HG02885 (cell line): ENCODE measurements at regions not wholly inside any gene's neighbourhood (a gene's known extent, or its start where the extent isn't known, plus 50 kb on each side); places are given as distances from the start of the nearest gene placed in this dataset.
"Not testable (repeated sequence)": the region's sequence is repeated elsewhere in the genome, so short reads cannot be mapped to it uniquely, and the experiment has no call there.

Source experiments
- ATAC-seq: cut with Tn5 transposase; IDR thresholded peaks from one replicate; pipeline ENCODE4 v1.9.1; 2021; ENCODE audit warnings: mild to moderate bottlenecking; ENCODE audit not compliant: unreplicated experiment, poor library complexity

DNA sequence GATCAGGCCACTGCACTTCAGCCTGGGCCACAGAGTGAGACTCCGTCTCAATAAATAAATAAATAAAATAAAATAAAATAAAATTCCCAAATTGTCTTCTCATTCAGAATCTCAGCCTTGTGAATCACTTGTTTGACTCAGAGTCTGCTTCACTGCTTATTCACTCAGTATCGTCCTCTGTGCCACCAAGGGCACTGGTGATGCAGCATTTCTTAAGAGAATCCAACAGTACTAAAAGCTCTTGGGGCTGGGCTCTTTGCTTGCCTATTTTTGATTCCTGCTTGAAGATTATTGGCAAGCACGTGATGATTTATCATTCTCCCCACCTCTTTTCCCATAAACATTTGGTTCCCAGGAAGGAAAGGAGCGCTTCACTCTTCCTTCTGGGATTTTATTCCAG is 54.8 kb upstream of the HMGB1 start:
- no peak for ATAC-seq

DNA sequence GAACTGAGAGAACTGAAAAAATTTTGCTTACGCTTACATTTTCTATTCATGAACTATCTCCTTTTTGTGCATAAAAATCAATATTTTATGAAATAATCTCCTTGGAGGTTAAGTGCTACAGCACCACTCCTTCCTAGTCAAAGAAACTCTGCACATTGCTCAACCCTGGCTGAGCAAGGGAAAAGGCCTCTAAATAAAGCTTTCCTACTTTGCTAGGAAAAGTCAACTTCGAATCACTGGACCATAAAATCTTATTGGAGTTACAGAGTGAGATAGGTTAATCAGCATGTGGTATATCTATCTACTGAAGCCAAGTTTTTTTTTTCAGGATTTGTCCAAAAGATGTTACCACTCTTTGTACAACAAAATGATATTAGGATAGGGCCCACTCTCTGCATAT is 57.5 kb upstream of the HMGB1 start:
- ATAC-seq: no peak

DNA sequence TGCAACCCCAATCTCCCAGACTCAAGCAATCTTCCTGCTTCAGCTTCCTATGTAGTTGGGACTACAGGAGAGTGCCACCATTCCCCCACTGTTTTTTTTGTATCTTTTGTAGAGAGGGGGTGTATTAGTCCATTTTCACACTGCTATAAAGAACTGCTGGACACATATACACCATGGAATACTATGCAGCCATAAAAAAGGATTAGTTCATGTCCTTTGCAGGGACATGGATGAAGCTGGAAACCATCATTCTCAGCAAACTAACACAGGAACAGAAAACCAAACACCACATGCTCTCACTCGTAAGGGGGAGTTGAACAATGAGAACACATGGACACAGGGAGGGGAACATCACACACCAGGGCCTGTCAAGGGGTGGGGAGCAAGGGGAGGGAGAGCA is 58.1 kb upstream of the HMGB1 start:
- not testable (repeated sequence) for ATAC-seq

DNA sequence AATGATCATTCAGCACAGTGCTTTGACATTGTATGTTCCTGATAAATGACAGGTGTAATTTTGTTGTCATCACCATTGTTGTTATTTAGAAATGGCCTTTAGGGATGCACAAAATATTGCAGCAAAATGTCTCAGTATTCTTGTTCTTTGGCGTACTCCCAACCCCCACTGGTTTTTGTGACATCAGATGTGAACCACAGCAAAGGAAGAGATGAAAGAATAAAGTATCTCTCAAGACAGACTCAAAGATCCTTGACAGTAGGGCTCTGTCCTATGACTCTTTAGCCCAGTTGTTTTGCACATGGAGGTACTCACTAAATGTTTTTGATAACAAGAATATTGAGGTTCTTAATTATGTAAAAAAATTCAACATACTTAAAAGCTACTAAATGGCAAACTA is 59.5 kb upstream of the HMGB1 start:
- ATAC-seq: not testable (repeated sequence)

DNA sequence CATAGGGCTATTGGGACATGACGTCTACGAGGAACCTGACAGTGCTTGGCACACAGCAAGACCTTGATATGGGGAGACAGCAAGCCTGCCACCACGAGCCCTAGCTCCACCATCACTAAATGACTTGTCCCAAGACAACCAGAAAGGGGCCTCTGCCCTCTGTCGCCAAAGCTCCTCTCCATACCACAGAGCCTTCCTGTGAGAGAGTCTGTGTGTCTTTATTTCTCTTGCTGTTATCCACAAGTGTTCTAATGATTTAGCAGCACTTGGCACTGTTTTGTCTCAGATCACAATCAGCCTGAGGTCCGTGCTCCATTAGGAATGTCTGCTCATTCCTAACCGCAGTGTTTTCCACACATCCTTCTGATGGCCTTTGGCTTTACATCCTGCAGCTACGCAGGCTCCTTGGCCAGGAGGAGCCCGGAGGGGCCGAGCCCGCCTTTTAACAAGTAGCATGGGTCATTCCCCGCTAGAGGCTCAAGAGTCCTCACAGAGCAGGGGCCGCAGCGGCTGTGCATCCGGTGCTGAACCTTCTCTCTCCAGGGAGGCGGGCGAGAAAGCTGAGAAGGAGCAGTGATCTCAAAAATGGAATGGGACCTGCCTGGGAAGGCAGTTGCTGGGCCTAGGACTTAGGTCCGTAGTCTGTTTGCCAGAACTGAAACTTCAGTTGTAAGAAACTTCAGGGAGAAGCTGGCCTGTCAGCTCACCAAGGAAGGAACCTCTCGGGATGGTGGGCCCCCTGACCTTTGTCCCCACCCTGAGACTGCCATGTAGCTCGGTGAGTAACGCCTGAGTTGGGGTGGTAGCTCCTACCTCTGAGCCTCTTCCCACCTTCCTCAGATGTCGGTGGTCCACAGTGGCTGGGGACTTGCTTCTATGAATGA is 61.1 kb upstream of the HMGB1 start:
- ATAC-seq: no peak

DNA sequence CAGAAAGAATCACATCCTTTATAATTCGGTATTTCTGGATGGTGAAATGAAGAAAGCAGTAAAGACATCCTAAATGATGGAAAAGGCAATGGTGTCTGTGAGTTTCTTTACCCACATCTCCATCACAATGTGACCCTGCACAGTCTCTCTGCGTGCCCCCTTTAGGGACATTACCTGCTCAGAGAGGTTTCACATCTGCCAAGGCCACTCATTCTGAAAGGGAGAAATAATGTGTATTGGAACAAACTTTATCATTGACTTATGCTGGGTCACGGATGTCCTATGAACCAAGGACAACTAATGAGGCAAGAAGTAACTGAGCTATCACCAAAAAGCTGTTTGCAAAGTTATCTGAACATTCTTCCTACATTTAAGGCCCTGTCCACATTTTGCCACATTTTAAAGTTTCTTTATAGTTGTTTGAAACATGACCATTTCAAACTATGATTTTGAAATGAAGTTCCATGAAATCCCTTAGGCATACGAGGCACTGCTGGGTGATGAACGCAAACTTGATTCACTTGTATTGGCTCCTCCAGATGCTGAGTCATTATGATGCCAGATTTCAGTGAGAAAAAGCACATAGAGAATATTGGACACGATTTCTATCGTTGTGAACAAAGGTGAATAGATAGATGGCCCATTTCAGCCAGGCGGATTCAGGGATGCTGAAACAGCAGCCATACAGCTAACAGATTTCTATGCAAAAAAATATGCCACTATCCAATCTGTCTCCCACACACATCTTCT is 63.5 kb upstream of the HMGB1 start:
- peak; percentile 73 for ATAC-seq

DNA sequence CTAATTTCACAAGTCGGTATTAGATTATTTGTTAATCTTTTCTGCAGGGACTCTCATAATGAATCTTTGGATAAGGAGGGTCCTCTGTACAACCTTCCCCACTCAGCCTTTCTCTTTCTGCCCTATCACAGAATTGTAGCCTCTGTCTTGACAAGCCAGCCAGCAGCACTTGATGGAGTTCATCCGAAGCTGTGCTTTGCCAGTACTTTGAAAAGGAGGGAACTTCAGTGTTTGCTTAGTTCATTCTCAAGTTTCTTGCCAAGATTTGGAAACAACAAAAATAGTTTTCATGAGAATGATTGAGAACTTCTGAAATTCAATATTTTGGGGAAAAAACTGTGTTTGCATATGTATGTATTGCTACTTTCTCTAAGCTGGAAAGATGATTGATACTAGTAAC is 69.3 kb upstream of the HMGB1 start:
- ATAC-seq: no peak

DNA sequence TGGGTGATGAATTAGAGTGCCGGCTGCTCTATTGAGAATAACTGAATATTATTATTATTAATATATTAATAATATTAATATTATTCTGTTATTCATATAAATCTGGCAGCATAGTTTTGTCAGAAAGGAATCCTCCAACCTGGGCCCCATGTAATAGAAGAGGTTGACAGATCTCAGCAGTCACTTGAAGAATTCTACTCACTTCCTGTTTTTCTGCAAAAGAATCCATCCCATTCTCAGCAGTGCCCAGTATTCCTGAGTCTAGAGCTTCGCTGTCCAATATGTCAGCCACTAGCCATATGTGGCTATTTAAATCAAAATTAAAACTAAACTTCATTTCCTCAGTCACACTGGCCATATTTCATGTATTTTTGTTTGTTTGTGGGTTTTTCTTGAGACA is 72.4 kb upstream of the USPL1 start:
- ATAC-seq: no peak

DNA sequence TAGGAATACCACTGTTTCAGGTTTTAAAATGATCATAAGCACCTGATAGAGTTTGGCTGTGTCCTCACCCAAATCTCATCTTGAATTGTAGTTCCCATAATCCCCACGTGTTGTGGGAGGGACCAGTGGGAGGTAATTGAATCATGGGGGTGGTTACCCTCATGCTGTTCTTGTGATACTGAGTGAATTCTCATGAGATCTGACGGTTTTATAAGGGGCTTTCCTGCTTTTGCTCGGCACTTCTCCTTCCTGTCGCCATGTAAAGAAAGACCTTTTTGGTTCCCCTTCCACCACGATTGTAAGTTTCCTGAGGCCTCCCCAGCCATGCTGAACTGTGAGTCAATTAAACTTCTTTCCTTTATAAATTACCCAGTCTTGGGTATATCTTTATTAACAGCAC is 69.7 kb upstream of the USPL1 start:
- not testable (repeated sequence) for ATAC-seq

DNA sequence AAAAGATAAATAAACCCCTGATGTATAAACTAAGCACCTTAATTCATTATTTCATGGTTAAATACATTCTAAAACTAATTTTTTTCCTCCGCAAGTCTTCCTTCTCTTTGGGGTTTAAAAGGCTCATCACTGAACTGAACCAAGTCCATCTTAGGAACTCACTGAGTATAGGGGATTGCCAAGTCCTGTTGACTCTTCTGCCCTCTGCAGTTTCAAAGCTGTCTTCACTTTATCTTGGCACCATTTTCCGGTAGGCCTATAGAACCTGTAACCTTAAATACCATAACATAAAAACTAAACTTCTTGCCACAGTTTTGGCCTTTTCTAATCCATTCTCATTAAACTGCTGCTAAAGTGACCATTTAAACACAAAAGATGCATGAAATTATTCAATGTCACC is 66.5 kb upstream of the USPL1 start:
- ATAC-seq: peak; percentile 50

DNA sequence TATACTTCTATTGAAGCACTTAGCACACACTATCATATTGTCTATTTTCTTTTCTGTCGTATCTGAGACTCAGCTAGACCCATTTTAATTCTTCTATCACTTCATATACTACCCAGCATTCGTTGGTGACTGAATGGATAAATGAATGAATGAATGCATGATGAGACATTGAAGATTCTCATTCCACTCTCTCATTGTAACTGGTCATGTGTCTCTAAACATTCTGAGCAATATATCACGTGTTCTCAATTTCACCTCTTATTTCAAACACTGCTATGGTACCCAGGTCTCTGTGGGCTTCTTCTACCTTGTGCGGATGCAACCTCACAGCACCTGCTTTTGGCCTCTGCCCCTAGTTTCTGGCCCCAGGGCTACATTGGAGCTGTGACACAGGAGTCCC is 65.2 kb upstream of the USPL1 start:
- no peak for ATAC-seq

DNA sequence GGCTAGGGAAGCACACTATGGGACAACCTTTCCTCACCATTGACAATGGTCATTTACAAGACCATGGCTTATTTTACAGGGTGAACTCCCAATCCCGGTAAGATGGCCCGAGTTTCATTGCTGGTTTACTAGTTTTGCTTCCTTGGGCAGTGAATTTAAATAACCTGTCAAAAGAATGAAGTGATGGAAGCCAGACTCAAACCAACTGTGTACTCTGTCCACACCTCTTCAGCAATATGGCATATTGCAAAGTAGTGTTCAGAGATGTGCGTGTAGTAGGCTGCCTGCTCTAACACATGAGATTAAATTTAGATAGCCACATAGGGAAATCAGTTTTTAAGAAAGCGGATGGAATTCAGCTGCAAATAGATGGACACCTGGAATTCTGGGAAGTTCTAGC is 58.4 kb upstream of the USPL1 start:
- no peak for ATAC-seq

DNA sequence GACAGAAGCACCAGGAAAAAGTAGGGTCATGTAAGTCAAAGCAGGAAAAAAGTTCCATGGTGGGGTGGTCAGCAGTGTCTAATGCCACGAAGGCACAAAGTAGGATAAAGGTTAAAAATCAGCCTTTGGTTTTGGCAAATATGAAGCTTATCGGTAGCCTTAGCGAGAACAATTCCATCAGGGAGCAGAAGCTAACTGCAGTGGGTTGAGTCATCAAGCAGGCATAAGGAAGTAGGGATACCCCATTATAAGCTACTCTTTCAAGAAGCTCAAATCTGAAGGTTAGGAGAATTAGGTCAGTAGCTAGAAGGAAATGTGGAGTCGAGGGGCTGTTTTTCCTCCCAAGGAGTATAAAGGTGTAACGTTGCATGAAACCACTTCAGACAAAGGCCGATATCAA is 57.5 kb upstream of the USPL1 start:
- ATAC-seq: no peak

DNA sequence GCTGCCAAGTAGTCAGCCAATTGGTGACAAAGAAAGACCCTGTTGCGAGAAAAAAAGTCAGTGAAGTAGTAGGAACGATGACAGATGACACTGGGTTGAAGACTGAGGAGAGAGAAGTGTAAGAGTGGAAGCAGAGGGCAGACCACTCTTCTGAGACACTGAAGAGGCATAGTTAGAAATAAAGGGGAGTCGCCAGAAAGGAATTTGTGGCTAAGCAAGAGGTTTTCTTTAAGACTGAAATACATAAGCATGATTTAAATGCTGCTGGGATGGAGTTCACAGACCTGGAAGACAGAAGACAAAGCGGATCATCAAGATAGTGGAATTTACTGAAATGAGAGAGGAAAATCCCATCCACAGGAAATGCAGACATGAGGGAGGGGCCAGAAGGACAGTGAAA is 56.2 kb upstream of the USPL1 start:
- ATAC-seq: no peak

DNA sequence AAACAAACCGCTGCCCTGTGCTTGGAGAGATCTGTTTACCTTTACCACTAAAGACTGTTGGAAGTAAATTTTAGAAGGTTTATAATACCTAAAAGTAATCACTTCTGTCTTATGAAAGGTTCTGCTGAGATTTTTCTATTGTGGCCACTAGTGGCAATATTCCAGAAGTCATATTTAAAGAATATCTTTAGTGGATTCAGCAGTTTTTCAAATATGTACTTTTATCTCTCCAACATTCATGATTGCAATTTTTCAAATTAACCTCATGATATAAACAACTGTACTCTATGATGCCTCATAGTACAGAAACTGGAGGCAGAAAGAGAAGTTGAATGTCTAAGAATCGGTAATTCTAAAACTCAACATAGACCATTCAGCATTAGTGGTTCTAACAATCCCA is 53.2 kb upstream of the USPL1 start:
- ATAC-seq: no peak

DNA sequence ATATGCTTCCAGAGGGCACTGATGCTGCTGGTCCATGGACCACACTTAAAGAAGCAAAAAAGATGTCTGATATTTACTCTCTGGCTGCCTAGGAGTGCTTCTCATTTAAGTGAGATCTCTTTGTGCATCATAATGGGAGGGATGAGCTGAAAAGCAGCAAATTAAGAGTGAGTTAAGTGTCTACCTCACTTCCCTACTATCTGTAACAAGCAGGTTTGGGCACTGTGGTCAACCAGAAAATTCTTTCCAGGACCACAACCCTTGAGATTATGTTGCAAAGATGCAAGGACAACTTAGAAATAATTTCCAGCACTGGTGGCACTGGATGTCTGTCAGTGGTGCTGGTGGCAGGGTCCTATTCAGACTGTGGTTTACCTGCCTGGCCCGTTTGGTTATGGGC is 52.1 kb upstream of the USPL1 start:
- no peak for ATAC-seq

DNA sequence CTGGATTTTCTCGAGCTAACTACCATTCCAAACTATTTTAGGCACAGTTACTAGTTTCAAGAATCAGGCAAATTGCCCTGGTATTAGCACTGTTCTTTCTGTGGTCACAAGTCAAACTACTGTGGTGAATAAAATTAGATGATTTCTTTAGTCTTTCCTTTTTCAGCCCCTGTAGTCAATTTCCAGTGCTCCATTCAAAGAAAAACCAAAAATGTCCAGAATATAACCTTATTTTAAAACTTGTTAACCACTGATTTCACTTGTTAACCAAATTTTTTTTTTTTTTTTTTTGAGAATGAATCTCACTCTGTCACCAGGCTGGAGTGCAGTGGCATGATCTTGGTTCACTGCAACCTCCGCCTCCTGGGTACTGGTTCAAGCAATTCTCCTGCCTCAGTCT is 50.6 kb upstream of the USPL1 start:
- no peak for ATAC-seq
